ENCODE measurements at regions not wholly inside any gene's neighbourhood (a gene's known extent, or its start where the extent isn't known, plus 50 kb on each side); places are given as distances from the start of the nearest gene placed in this dataset.

DNA sequence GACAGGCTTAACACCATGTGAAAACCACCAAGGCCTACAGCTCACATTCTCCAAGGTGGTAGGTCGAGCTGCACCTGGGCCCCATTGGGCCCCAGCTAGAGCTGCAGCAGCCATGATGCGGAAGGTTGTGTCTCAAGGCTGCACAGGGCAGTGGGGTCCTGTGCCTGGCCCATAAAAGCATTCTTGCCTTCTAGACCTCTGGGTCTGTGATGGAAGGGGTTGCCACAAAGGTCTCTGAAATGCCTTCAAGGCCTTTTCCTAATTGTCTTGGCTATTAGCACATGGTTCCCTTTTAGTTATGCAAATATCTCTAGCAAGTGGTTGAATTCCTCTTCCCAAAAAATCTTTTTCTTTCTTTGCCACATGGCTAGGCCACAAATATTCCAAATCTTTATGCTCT lies 52.5 kb upstream of the C11orf58 start:
- Mint-ChIP-seq H3K9me3 (peaks cover 3% of the 10 kb centered on the region), H3K4me3 (no peak overlapping the region), H3K36me3 (no peaks in the 10 kb centered on the region), H3K27me3 (no peaks in the 10 kb centered on the region), H3K27ac (no peak overlapping the region), H3K4me1 (no peaks in the 10 kb centered on the region)
- no peak for ATAC-seq

DNA sequence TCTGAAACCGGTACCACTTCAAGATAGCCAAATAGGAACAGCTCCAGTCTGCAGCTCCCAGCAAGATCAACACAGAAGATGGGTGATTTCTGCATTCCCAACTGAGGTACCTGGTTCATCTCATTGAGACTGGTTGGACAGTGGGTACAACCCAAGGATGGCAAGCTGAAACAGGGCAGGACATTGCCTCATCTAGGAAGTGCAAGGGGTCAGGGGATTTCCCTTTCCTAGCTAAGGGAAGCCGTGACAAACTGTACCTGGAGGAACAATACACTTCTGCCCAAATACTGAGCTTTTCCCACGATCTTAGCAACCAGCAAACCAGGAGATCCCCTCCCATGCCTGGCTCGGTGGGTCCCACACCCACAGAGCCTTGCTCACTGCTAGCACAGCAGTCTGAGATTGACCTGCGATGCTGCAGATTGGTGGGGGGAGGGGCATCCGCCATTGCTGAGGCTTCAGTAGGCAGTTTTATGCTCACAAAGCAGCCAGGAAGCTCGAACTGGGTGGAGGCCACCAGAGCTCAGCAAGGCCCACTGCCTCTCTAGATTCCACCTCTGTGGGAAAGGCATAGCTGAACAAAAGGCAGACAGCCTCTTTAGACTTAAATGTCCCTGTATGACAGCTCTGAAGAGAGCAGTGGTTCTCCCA lies 59.9 kb upstream of the C11orf58 start:
- Mint-ChIP-seq H3K4me3 (no peak overlapping the region), H3K27ac (no peak overlapping the region)

GRCh38 chr11:16669799-16670415 lies 68.5 kb upstream of the C11orf58 start:
- ATAC-seq = no peak
- H3K9me3 Mint-ChIP-seq = peaks cover 27% of the 10 kb centered on the region
- no peaks in the 10 kb centered on the region for H3K4me1 Mint-ChIP-seq
- no peaks in the 10 kb centered on the region for H3K36me3 Mint-ChIP-seq
- no peak overlapping the region for H3K27ac Mint-ChIP-seq
- H3K27me3 Mint-ChIP-seq = peaks cover 27% of the 10 kb centered on the region
- H3K4me3 Mint-ChIP-seq = no peak overlapping the region

More for the DNA sequence above, 59.9 kb upstream of the C11orf58 start:
- Mint-ChIP-seq H3K4me1 (no peaks in the 10 kb centered on the region), H3K9me3 (peaks cover 4% of the 10 kb centered on the region), H3K27me3 (peaks cover 13% of the 10 kb centered on the region), H3K36me3 (no peaks in the 10 kb centered on the region)
- ATAC-seq = no peak

- no peaks in the 10 kb centered on the region for H3K4me1 Mint-ChIP-seq
- H3K36me3 Mint-ChIP-seq = no peaks in the 10 kb centered on the region
- ATAC-seq = no peak
- H3K4me3 Mint-ChIP-seq = no peak overlapping the region
- no peak overlapping the region for H3K27ac Mint-ChIP-seq
- H3K9me3 Mint-ChIP-seq = peaks cover 17% of the 10 kb centered on the region
- H3K27me3 Mint-ChIP-seq = peaks cover 13% of the 10 kb centered on the region
These were observed 105.9 kb upstream of the C11orf58 start for GRCh38 chr11:16632295-16633200.

GRCh38 chr11:16630651-16631050 lies 107.8 kb upstream of the C11orf58 start:
- peaks cover 13% of the 10 kb centered on the region for H3K27me3 Mint-ChIP-seq
- peaks cover 11% of the 10 kb centered on the region for H3K9me3 Mint-ChIP-seq
- H3K36me3 Mint-ChIP-seq = no peaks in the 10 kb centered on the region
- no peak overlapping the region for H3K4me3 Mint-ChIP-seq
- no peaks in the 10 kb centered on the region for H3K4me1 Mint-ChIP-seq
- ATAC-seq = no peak
- no peak overlapping the region for H3K27ac Mint-ChIP-seq

DNA sequence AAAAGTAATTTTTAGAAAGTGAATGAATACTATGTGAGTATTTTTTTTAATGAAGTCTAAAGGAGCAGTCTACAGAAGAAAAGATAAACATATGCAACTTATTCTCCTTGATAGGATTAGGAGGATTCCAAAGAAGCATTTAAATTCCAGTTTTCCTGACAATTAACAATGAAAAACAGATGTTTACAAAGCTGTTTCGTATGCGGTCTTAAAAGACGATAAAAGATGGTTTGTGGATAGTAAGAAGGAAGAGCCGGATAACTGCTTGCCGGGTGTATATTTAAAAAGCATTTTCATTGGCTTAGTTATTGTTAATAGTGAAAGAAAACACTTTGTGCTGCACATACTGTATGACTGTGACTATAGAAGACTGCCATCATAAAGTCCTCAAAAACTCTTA lies 120.0 kb upstream of the C11orf58 start:
- Mint-ChIP-seq H3K27me3 (peaks cover 18% of the 10 kb centered on the region), H3K4me1 (peaks cover 12% of the 10 kb centered on the region), H3K36me3 (no peaks in the 10 kb centered on the region), H3K9me3 (peaks cover 6% of the 10 kb centered on the region), H3K27ac (no peak overlapping the region), H3K4me3 (no peak overlapping the region)
- ATAC-seq = no peak

DNA sequence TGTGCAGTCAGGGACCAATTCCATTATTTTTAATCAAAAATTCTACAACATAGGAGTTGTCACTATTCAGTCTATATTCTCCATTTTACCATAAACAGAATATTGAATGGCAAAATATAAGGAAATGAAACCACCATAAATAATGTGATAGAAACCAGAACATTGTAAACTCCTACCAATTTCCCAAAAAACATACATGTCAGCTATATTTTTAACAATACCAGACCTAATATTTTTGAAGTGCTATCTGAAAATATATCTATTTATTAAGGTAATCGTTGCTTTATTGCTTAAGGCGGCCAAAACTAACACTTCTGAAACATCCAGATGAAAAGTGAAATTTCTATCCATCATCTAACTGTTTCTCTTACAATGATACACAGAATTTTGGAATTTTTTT lies 123.0 kb upstream of the C11orf58 start:
- ATAC-seq = no peak
- Mint-ChIP-seq H3K27ac (no peak overlapping the region), H3K4me3 (no peak overlapping the region), H3K9me3 (no peaks in the 10 kb centered on the region), H3K36me3 (no peaks in the 10 kb centered on the region), H3K4me1 (peaks cover 23% of the 10 kb centered on the region), H3K27me3 (peaks cover 9% of the 10 kb centered on the region)

GRCh38 chr11:16613512-16614381 lies 124.7 kb upstream of the C11orf58 start:
- ATAC-seq = peak; percentile 76
- peak overlapping the region; percentile 60 for H3K4me3 Mint-ChIP-seq
- H3K4me1 Mint-ChIP-seq = peaks cover 23% of the 10 kb centered on the region
- no peak overlapping the region for H3K27ac Mint-ChIP-seq
- H3K27me3 Mint-ChIP-seq = peaks cover 9% of the 10 kb centered on the region
- no peaks in the 10 kb centered on the region for H3K36me3 Mint-ChIP-seq
- no peaks in the 10 kb centered on the region for H3K9me3 Mint-ChIP-seq

DNA sequence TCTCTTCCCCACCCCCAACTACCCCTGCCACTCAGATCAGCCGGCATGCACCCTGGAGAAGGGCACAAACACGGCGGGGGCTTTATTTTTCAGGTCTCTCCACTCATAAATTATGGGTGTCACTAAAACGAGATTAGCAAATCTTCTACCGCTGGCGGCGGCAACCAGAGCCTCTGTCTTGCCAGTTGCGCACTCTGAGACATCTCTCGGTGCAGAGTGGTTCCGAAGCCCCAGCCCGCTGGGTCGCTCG lies 125.3 kb upstream of the C11orf58 start:
- no peaks in the 10 kb centered on the region for H3K36me3 Mint-ChIP-seq
- no peak overlapping the region for H3K27ac Mint-ChIP-seq
- peaks cover 9% of the 10 kb centered on the region for H3K27me3 Mint-ChIP-seq
- peak overlapping the region; percentile 60 for H3K4me3 Mint-ChIP-seq
- ATAC-seq = no peak
- H3K9me3 Mint-ChIP-seq = no peaks in the 10 kb centered on the region
- H3K4me1 Mint-ChIP-seq = peaks cover 23% of the 10 kb centered on the region

DNA sequence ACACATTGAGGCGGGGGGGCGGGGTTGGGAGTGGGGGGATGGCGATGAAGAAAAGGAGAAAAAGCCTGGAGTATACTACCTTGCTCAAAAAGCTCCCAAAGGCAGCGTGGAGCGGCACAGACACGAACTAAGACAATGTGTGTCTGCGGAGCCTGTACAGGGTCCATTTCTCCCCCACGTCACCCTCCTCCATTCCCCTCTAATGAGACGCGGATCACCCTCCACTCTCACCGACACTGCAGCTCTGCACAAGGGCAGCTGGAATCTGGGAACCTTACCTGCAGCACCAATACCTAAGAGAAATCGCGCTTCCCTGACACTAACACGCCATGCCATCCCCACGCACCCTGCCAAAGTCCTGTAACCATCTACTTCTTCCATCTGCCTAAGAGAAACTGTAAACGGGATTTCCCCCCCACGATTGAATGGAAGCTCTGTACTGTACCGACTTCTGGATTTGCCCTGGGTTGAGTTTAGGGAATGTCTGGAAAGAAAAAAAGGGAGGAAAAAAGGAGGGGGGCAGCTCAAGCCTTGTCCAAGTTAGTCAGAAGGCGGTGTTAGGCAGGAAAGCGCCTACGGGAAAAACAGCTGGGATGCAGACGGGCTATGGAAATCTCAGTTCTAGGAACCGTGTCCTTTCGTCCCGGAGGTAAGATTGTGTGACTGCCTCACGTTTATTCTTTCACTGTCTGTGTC lies 125.7 kb upstream of the C11orf58 start:
- Mint-ChIP-seq H3K36me3 (no peaks in the 10 kb centered on the region), H3K27ac (no peak overlapping the region), H3K4me3 (peak overlapping the region; percentile 60), H3K9me3 (no peaks in the 10 kb centered on the region), H3K4me1 (peaks cover 23% of the 10 kb centered on the region), H3K27me3 (peaks cover 9% of the 10 kb centered on the region)
- no peak for ATAC-seq

GRCh38 chr11:16611926-16612565 lies 126.4 kb upstream of the C11orf58 start:
- Mint-ChIP-seq H3K9me3 (no peaks in the 10 kb centered on the region), H3K4me1 (peaks cover 23% of the 10 kb centered on the region)

GRCh38 chr11:16611401-16611921 lies 127.0 kb upstream of the C11orf58 start:
- peaks cover under 1% of the 10 kb centered on the region for H3K36me3 Mint-ChIP-seq
- no peaks in the 10 kb centered on the region for H3K27me3 Mint-ChIP-seq
- ATAC-seq = no peak

More at GRCh38 chr11:16611926-16612565, 126.4 kb upstream of the C11orf58 start:
- Mint-ChIP-seq H3K27ac (no peak overlapping the region), H3K27me3 (peaks cover 5% of the 10 kb centered on the region), H3K36me3 (no peaks in the 10 kb centered on the region), H3K4me3 (no peak overlapping the region)
- no peak for ATAC-seq

GRCh38 chr11:16610738-16611388 lies 127.6 kb upstream of the C11orf58 start:
- no peaks in the 10 kb centered on the region for H3K27me3 Mint-ChIP-seq
- ATAC-seq = no peak
- peaks cover 6% of the 10 kb centered on the region for H3K36me3 Mint-ChIP-seq
- H3K4me3 Mint-ChIP-seq = no peak overlapping the region
- no peak overlapping the region for H3K27ac Mint-ChIP-seq
- H3K4me1 Mint-ChIP-seq = peaks cover 31% of the 10 kb centered on the region
- no peaks in the 10 kb centered on the region for H3K9me3 Mint-ChIP-seq

More at GRCh38 chr11:16611401-16611921, 127.0 kb upstream of the C11orf58 start:
- peaks cover 25% of the 10 kb centered on the region for H3K4me1 Mint-ChIP-seq
- no peaks in the 10 kb centered on the region for H3K9me3 Mint-ChIP-seq
- no peak overlapping the region for H3K4me3 Mint-ChIP-seq
- H3K27ac Mint-ChIP-seq = no peak overlapping the region
